RWPE1 (cell line): ENCODE measurements at regions not wholly inside any gene's neighbourhood (a gene's known extent, or its start where the extent isn't known, plus 50 kb on each side); places are given as distances from the start of the nearest gene placed in this dataset.

Source experiments
- CTCF ChIA-PET: fragments of 350-600 bp; sonication (Branson Sonifier 250); formaldehyde crosslinking; extraction: SDS; loops from one replicate; lab custom pipeline; 2021; lab: Yijun Ruan, JAX
- POLR2A ChIA-PET: fragments of 400-600 bp; formaldehyde crosslinking; extraction: SDS; loops from one replicate; lab custom pipeline; 2020; ENCODE audit warnings: antibody characterized with exemption; ENCODE audit not compliant: low non-redundant PET; lab: Yijun Ruan, JAX
- DNase-seq: peaks from one replicate; pipeline ENCODE4 v3.0.0; 2012; ENCODE audit warnings: low spot score
- H3K27ac ChIP-seq: fragments of 450-650 bp; 2 replicates; pipeline ENCODE4 v1.5.1; 2017
- CTCF ChIP-seq: fragments of 450-650 bp; conservative IDR thresholded peaks from 2 replicates; pipeline ENCODE4 v1.5.1; 2017; ENCODE audit warnings: low read depth, mild to moderate bottlenecking

GRCh38 chr11:129319201-129319600 lies 56.4 kb upstream of the BARX2 start:
- no peak for TF ChIP-seq CTCF
- CTCF ChIA-PET = interaction anchor here (0.5 to 2.5 kb wide), 2 partner anchors 13 to 207 kb away, joined by 4 to 12 read pairs; no protein-coding TSS in a partner anchor
- POLR2A ChIA-PET = no interaction called here
- no peak for DNase-seq
- H3K27ac ChIP-seq = no peak overlapping the region

- peak; percentile 29 for DNase-seq
- ChIA-PET POLR2A (no interaction called here), CTCF (interaction anchor here (1.6 to 2.6 kb wide), 2 partner anchors 11 to 14 kb away, joined by 8 to 11 read pairs; no protein-coding TSS in a partner anchor)
- H3K27ac ChIP-seq = no peak overlapping the region
- TF ChIP-seq CTCF = no peak
These were observed 58.1 kb upstream of the BARX2 start for GRCh38 chr11:129317571-129317970.

- POLR2A ChIA-PET = interaction anchor here (0.7 kb wide), 1 partner anchor 18 kb away, joined by 8 read pairs; no protein-coding TSS in a partner anchor
These were observed 58.9 kb upstream of the BARX2 start for GRCh38 chr11:129316781-129317180.

GRCh38 chr11:129315781-129316579 lies 59.7 kb upstream of the BARX2 start:
- ChIA-PET POLR2A (interaction anchor here (0.7 kb wide), 1 partner anchor 19 kb away, joined by 8 read pairs; no protein-coding TSS in a partner anchor), CTCF (interaction anchor here (0.9 to 2.6 kb wide), 2 partner anchors 16 kb away, joined by 3 to 11 read pairs; no protein-coding TSS in a partner anchor)
- peak overlapping the region; percentile 25 for H3K27ac ChIP-seq
- peak; percentile 59 for DNase-seq
- no peak for TF ChIP-seq CTCF

More at GRCh38 chr11:129316781-129317180, 58.9 kb upstream of the BARX2 start:
- CTCF ChIA-PET = interaction anchor here (1.6 to 2.6 kb wide), 2 partner anchors 12 to 15 kb away, joined by 8 to 11 read pairs; no protein-coding TSS in a partner anchor
- TF ChIP-seq CTCF = no peak
- no peak overlapping the region for H3K27ac ChIP-seq
- DNase-seq = no peak

GRCh38 chr11:129314371-129314770 lies 61.3 kb upstream of the BARX2 start:
- TF ChIP-seq CTCF = no peak
- ChIA-PET CTCF (no interaction called here), POLR2A (no interaction called here)
- no peak for DNase-seq
- H3K27ac ChIP-seq = no peak overlapping the region

GRCh38 chr11:129313541-129314297 lies 61.9 kb upstream of the BARX2 start:
- POLR2A ChIA-PET = interaction anchor here (0.6 kb wide), 1 partner anchor 9 kb away, joined by 6 read pairs; no protein-coding TSS in a partner anchor
- DNase-seq = no peak
- H3K27ac ChIP-seq = no peak overlapping the region
- CTCF ChIA-PET = interaction anchor here (0.5 to 0.8 kb wide), 2 partner anchors 118 to 210 kb away, joined by 4 to 5 read pairs; no protein-coding TSS in a partner anchor
- no peak for TF ChIP-seq CTCF
